PC-9 (cell line): ENCODE measurements at regions not wholly inside any gene's neighbourhood (a gene's known extent, or its start where the extent isn't known, plus 50 kb on each side); places are given as distances from the start of the nearest gene placed in this dataset.

Experiments
- CTCF ChIP-seq: fragments of 200-600 bp; sonication (generic); conservative IDR thresholded peaks from 2 replicates; pipeline ENCODE4 v1.6.1; 2017; ENCODE audit warnings: mixed run types, antibody characterized with exemption, mild to moderate bottlenecking, moderate library complexity
- EZH2 ChIP-seq: fragments of 200-600 bp; sonication (generic); IDR thresholded peaks from 2 replicates; pipeline ENCODE4 v1.8.0; 2017; ENCODE audit warnings: antibody characterized with exemption, low read depth

- TF ChIP-seq CTCF: no peak
- no peak for TF ChIP-seq EZH2
Observed at GRCh38 chr3:102682741-102683140, 247.9 kb downstream of the ZPLD1 start.
